Endothelial cell of umbilical vein (primary cell): ENCODE measurements at regions not wholly inside any gene's neighbourhood (a gene's known extent, or its start where the extent isn't known, plus 50 kb on each side); places are given as distances from the start of the nearest gene placed in this dataset.

ENCODE experiments used
- BruUV-seq: library from RNA; stranded (reverse); fragments of 400-500 nt; replicated peaks from 2 replicates; lab custom pipeline; 2021; lab: Mats Ljungman, UMichigan
- CTCF ChIA-PET: fragments of 300-600, 350-600 bp; sonication (Branson Sonifier 250); formaldehyde crosslinking; loops from one replicate; lab custom pipeline; 2021; ENCODE audit warnings: antibody characterized with exemption, inconsistent platforms; lab: Charles Lee
- POLR2A ChIA-PET: fragments of 300-600, 350-600 bp; sonication (Branson Sonifier 250); formaldehyde crosslinking; loops from one replicate; lab custom pipeline; 2021; ENCODE audit warnings: antibody characterized with exemption, inconsistent platforms; lab: Charles Lee
- DNase-seq: peaks from one replicate; pipeline ENCODE4 v3.0.0-alpha.2; 2011; ENCODE audit warnings: low read depth, low spot score
- FAIRE-seq: peaks from 2 replicates; lab custom pipeline; 2011; peaks lifted over from hg19 to GRCh38; lab: Jason Lieb, UNC
- H2AFZ ChIP-seq: 2 replicates; pipeline ENCODE4 v1.6.0; 2012; ENCODE audit warnings: low read depth, low read length, control low read depth, inconsistent platforms
- H3K27ac ChIP-seq: 2 replicates; pipeline ENCODE4 v1.5.1; 2011; ENCODE audit warnings: low read depth, mild to moderate bottlenecking, control low read depth, low read length, moderate library complexity; ENCODE audit not compliant: insufficient read depth
- H3K27me3 ChIP-seq, 2 experiments: 2 replicates each; pipeline versions ENCODE4 v1.6.0 to v1.6.1; 2011; ENCODE audit warnings: low read length in 2 of 2, mixed read lengths in 1 of 2; ENCODE audit not compliant: control insufficient read depth in 2 of 2, insufficient read depth in 2 of 2
- H3K36me3 ChIP-seq, 2 experiments: 2 replicates in 1 of 2; 3 replicates in 1 of 2; pipeline ENCODE4 v1.5.1; 2011; ENCODE audit warnings: low read length in 2 of 2, mild to moderate bottlenecking in 1 of 2, moderate library complexity in 1 of 2; ENCODE audit not compliant: control insufficient read depth in 2 of 2, insufficient read depth in 2 of 2; ENCODE audit errors: extremely low read depth in 1 of 2
- H3K4me1 ChIP-seq: 3 replicates; pipeline ENCODE4 v1.5.1; 2011; ENCODE audit warnings: mild to moderate bottlenecking, low read length; ENCODE audit not compliant: control insufficient read depth, insufficient read depth; ENCODE audit errors: extremely low read depth
- H3K4me2 ChIP-seq: 2 replicates; pipeline ENCODE4 v1.6.1; 2011; ENCODE audit warnings: low read length, control low read depth, mixed read lengths; ENCODE audit not compliant: insufficient read depth
- H3K4me3 ChIP-seq, 3 experiments: fragments of 200-600 bp in 1 of 3; sonication (generic), shearing (Covaris generic) in 1 of 3; replicated peaks in 1 of 3; 2 replicates each; pipeline ENCODE4 v1.5.1; 2011 to 2016; ENCODE audit warnings: control low read depth in 3 of 3, low read length in 3 of 3, mild to moderate bottlenecking in 2 of 3, inconsistent platforms in 1 of 3, low read depth in 1 of 3, moderate library complexity in 1 of 3; ENCODE audit not compliant: insufficient read depth in 1 of 3
- H3K79me2 ChIP-seq: 2 replicates; pipeline ENCODE4 v1.6.0; 2012; ENCODE audit warnings: low read length, inconsistent platforms; ENCODE audit not compliant: control insufficient read depth, insufficient read depth
- H3K9ac ChIP-seq: replicated peaks from 2 replicates; pipeline ENCODE3; 2011; ENCODE audit warnings: low read length, control low read depth; ENCODE audit not compliant: insufficient read depth; ENCODE audit errors: extremely low read depth
- H3K9me1 ChIP-seq: replicated peaks from 3 replicates; pipeline ENCODE4 v1.6.0; 2011; ENCODE audit warnings: mild to moderate bottlenecking, low read length; ENCODE audit not compliant: control insufficient read depth, insufficient read depth; ENCODE audit errors: extremely low read depth
- H3K9me3 ChIP-seq: replicated peaks from 2 replicates; pipeline ENCODE4 v1.5.1; 2012; ENCODE audit warnings: low read length, inconsistent platforms; ENCODE audit not compliant: control insufficient read depth, insufficient read depth
- H4K20me1 ChIP-seq: replicated peaks from 2 replicates; pipeline ENCODE3; 2011; ENCODE audit warnings: mild to moderate bottlenecking, low read length; ENCODE audit not compliant: control insufficient read depth, insufficient read depth; ENCODE audit errors: extremely low read depth
- EZH2 ChIP-seq: IDR thresholded peaks from 2 replicates; pipeline ENCODE4 v1.6.1; 2012; ENCODE audit warnings: borderline replicate concordance, low read depth, mild to moderate bottlenecking, moderate library complexity, low read length, inconsistent platforms; ENCODE audit not compliant: severe bottlenecking
- FOS ChIP-seq: IDR thresholded peaks from 2 replicates; pipeline ENCODE4 v1.6.1; 2011; ENCODE audit warnings: mild to moderate bottlenecking, low read length, moderate library complexity, borderline replicate concordance; ENCODE audit not compliant: insufficient read depth
- GATA2 ChIP-seq: IDR thresholded peaks from 2 replicates; pipeline ENCODE4 v1.7.0; 2011; ENCODE audit warnings: low read depth, mild to moderate bottlenecking, moderate library complexity, mixed read lengths, low read length; ENCODE audit not compliant: insufficient read length, insufficient read depth
- JUN ChIP-seq: IDR thresholded peaks from 2 replicates; pipeline ENCODE4 v1.6.1; 2011; ENCODE audit warnings: borderline replicate concordance, low read depth; ENCODE audit not compliant: insufficient read length, insufficient read depth
- MYC ChIP-seq: IDR thresholded peaks from one replicate; pipeline ENCODE4 v1.6.1; 2011; ENCODE audit warnings: mild to moderate bottlenecking, low read depth, low read length
- POLR2A ChIP-seq: IDR thresholded peaks from 2 replicates; pipeline ENCODE4 v1.6.1; 2012; ENCODE audit warnings: low read depth, mild to moderate bottlenecking, control low read depth, low read length
- POLR2AphosphoS5 ChIP-seq: IDR thresholded peaks from 2 replicates; pipeline ENCODE4 v1.6.1; 2012; ENCODE audit warnings: low read depth, mild to moderate bottlenecking, control low read depth, low read length, moderate library complexity; ENCODE audit not compliant: insufficient read depth
- dilution Hi-C: fragments of 300-500 bp; cut with MboI; formaldehyde crosslinking; loops from one replicate; pipeline ENCODE4 v1.15.0; 2019; ENCODE audit warnings: low sequenced_read_pairs; ENCODE audit not compliant: extremely low pct_ligation_motif_present
- intact Hi-C: fragments of 100-400 bp; cut with micrococcal nuclease; formaldehyde crosslinking; loops from one replicate; pipeline ENCODE4 v1.10.0; 2022
- TF ChIP-seq, protein P1 (sequence below), 2 donors: IDR thresholded peaks; 1 replicate in 1 of 2; 2 replicates in 1 of 2; pipeline ENCODE4 v1.5.1; 2011; ENCODE audit warnings: low read length in 2 of 2, mild to moderate bottlenecking in 2 of 2, moderate library complexity in 2 of 2, control low read depth in 1 of 2, inconsistent platforms in 1 of 2, low read depth in 1 of 2; ENCODE audit not compliant: insufficient read depth in 1 of 2; ENCODE audit errors: extremely low read depth in 1 of 2
- TF ChIP-seq, protein P2 (sequence below): IDR thresholded peaks from 2 replicates; pipeline ENCODE4 v1.6.1; 2011; ENCODE audit not compliant: insufficient read depth, insufficient read length

- FAIRE-seq (no peak), DNase-seq (no peak)
- dilution Hi-C loops (no loop called here), intact Hi-C loops (no loop called here)
- no peak overlapping the region for H3K27ac ChIP-seq
- H3K27me3 ChIP-seq: no peaks in the 10 kb centered on the region
- TF ChIP-seq, protein P1, sequence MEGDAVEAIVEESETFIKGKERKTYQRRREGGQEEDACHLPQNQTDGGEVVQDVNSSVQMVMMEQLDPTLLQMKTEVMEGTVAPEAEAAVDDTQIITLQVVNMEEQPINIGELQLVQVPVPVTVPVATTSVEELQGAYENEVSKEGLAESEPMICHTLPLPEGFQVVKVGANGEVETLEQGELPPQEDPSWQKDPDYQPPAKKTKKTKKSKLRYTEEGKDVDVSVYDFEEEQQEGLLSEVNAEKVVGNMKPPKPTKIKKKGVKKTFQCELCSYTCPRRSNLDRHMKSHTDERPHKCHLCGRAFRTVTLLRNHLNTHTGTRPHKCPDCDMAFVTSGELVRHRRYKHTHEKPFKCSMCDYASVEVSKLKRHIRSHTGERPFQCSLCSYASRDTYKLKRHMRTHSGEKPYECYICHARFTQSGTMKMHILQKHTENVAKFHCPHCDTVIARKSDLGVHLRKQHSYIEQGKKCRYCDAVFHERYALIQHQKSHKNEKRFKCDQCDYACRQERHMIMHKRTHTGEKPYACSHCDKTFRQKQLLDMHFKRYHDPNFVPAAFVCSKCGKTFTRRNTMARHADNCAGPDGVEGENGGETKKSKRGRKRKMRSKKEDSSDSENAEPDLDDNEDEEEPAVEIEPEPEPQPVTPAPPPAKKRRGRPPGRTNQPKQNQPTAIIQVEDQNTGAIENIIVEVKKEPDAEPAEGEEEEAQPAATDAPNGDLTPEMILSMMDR (IDR thresholded peaks at IDR 0.05; ENCODE audit: extremely low read depth in 1 of 2, insufficient read depth in 1 of 2, low read depth in 1 of 2, low read length in 2 of 2): no peak
- no peak for TF ChIP-seq POLR2AphosphoS5
- no peak for TF ChIP-seq JUN
- BruUV-seq: no TSS peak
- no peaks in the 10 kb centered on the region for H3K36me3 ChIP-seq
- no peak overlapping the region for H3K9ac ChIP-seq
- ChIA-PET CTCF (no interaction called here), POLR2A (no interaction called here)
- no peaks in the 10 kb centered on the region for H3K4me1 ChIP-seq
- H3K9me1 ChIP-seq: no peaks in the 10 kb centered on the region
- H3K9me3 ChIP-seq: no peaks in the 10 kb centered on the region
- no peak overlapping the region for H2AFZ ChIP-seq
- no peaks in the 10 kb centered on the region for H3K79me2 ChIP-seq
- H4K20me1 ChIP-seq: no peaks in the 10 kb centered on the region
- no peak overlapping the region for H3K4me3 ChIP-seq
- H3K4me2 ChIP-seq: no peak overlapping the region
These were observed 123.7 kb downstream of the MATN1 start for GRCh38 chr1:30599721-30600120.

- H3K9ac ChIP-seq: no peak overlapping the region
- dilution Hi-C loops (no loop called here), intact Hi-C loops (no loop called here)
- FAIRE-seq (no peak), DNase-seq (no peak)
- H3K27ac ChIP-seq: no peak overlapping the region
- CTCF ChIA-PET: no interaction called here
- POLR2A ChIA-PET: no interaction called here
- no peak overlapping the region for H2AFZ ChIP-seq
- H3K4me3 ChIP-seq: no peak overlapping the region
- H3K9me3 ChIP-seq: no peaks in the 10 kb centered on the region
- TF ChIP-seq JUN (no peak), MYC (no peak), POLR2AphosphoS5 (no peak), EZH2 (no peak), POLR2A (no peak), GATA2 (no peak), FOS (no peak)
- TF ChIP-seq, protein P2, sequence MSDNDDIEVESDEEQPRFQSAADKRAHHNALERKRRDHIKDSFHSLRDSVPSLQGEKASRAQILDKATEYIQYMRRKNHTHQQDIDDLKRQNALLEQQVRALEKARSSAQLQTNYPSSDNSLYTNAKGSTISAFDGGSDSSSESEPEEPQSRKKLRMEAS: no peak
- TF ChIP-seq, protein P1 (IDR thresholded peaks at IDR 0.05; ENCODE audit: extremely low read depth in 1 of 2, insufficient read depth in 1 of 2, low read depth in 1 of 2, low read length in 2 of 2): no peak
- no TSS peak for BruUV-seq
- no peaks in the 10 kb centered on the region for H3K36me3 ChIP-seq
- H3K9me1 ChIP-seq: no peaks in the 10 kb centered on the region
- H3K79me2 ChIP-seq: no peaks in the 10 kb centered on the region
- H3K4me2 ChIP-seq: no peak overlapping the region
- no peaks in the 10 kb centered on the region for H3K27me3 ChIP-seq
- H4K20me1 ChIP-seq: no peaks in the 10 kb centered on the region
- no peaks in the 10 kb centered on the region for H3K4me1 ChIP-seq
These were observed 124.7 kb downstream of the MATN1 start for GRCh38 chr1:30598571-30599114.
